NCI-H2196 treated with DMSO at 0.1 percent for 48 hours (cell line): ENCODE measurements at regions not wholly inside any gene's neighbourhood (a gene's known extent, or its start where the extent isn't known, plus 50 kb on each side); places are given as distances from the start of the nearest gene placed in this dataset.
"Not testable (repeated sequence)": the region's sequence is repeated elsewhere in the genome, so short reads cannot be mapped to it uniquely, and the experiment has no call there.

Experiments
- DNase-seq: peaks from one replicate; lab custom pipeline; 2025; ENCODE audit not compliant: unreplicated experiment; lab: John Stamatoyannopoulos, UW

GRCh38 chr13:55000043-55000442 lies 1971.4 kb downstream of the OLFM4 start:
- DNase-seq: no peak

- DNase-seq: no peak
These were observed 1972.2 kb downstream of the OLFM4 start for GRCh38 chr13:55000844-55001243.

GRCh38 chr13:55001881-55002280 lies 1973.3 kb downstream of the OLFM4 start:
- DNase-seq: no peak

GRCh38 chr13:55007681-55008080 lies 1979.1 kb downstream of the OLFM4 start:
- DNase-seq: no peak

GRCh38 chr13:55013051-55013450 lies 1984.4 kb downstream of the OLFM4 start:
- DNase-seq: no peak

- no peak for DNase-seq
These were observed 2000.7 kb downstream of the OLFM4 start for GRCh38 chr13:55029280-55029679.

GRCh38 chr13:55038230-55038629 lies 2009.6 kb downstream of the OLFM4 start:
- no peak for DNase-seq

GRCh38 chr13:55053891-55054550 lies 2025.4 kb downstream of the OLFM4 start:
- not testable (repeated sequence) for DNase-seq

GRCh38 chr13:55055666-55056065 lies 2027.1 kb downstream of the OLFM4 start:
- not testable (repeated sequence) for DNase-seq

GRCh38 chr13:55062662-55063061 lies 2034.0 kb downstream of the OLFM4 start:
- no peak for DNase-seq

GRCh38 chr13:55067946-55068345 lies 2039.3 kb downstream of the OLFM4 start:
- DNase-seq: no peak

- no peak for DNase-seq
These were observed 2041.1 kb downstream of the OLFM4 start for GRCh38 chr13:55069746-55070145.

GRCh38 chr13:55073000-55073399 lies 2044.4 kb downstream of the OLFM4 start:
- DNase-seq: no peak

- DNase-seq: no peak
These were observed 2056.0 kb downstream of the OLFM4 start for GRCh38 chr13:55084630-55085029.

- DNase-seq: no peak
These were observed 2053.6 kb upstream of the PRR20A start for GRCh38 chr13:55087085-55087484.

- DNase-seq: no peak
These were observed 2050.1 kb upstream of the PRR20A start for GRCh38 chr13:55090612-55091011.

GRCh38 chr13:55091172-55091571 lies 2049.5 kb upstream of the PRR20A start:
- no peak for DNase-seq

GRCh38 chr13:55106509-55106908 lies 2034.2 kb upstream of the PRR20A start:
- no peak for DNase-seq

- DNase-seq: no peak
These were observed 2020.1 kb upstream of the PRR20A start for GRCh38 chr13:55120631-55121030.

GRCh38 chr13:55155046-55155445 lies 1985.7 kb upstream of the PRR20A start:
- no peak for DNase-seq

GRCh38 chr13:55159765-55160164 lies 1981.0 kb upstream of the PRR20A start:
- no peak for DNase-seq

GRCh38 chr13:55160867-55161266 lies 1979.9 kb upstream of the PRR20A start:
- no peak for DNase-seq

- DNase-seq: not testable (repeated sequence)
These were observed 1962.1 kb upstream of the PRR20A start for GRCh38 chr13:55178582-55178981.
